Glomerular endothelial cell (primary cell): ENCODE measurements at regions not wholly inside any gene's neighbourhood (a gene's known extent, or its start where the extent isn't known, plus 50 kb on each side); places are given as distances from the start of the nearest gene placed in this dataset.

Source experiments
- DNase-seq: peaks from one replicate; pipeline ENCODE4 v3.0.0-alpha.2; 2011; ENCODE audit warnings: low read depth, low spot score; ENCODE audit errors: extremely low read depth

GRCh38 chr16:5850632-5851392, 753.2 kb upstream of the EEF2KMT start:
- DNase-seq, result no peak

DNA sequence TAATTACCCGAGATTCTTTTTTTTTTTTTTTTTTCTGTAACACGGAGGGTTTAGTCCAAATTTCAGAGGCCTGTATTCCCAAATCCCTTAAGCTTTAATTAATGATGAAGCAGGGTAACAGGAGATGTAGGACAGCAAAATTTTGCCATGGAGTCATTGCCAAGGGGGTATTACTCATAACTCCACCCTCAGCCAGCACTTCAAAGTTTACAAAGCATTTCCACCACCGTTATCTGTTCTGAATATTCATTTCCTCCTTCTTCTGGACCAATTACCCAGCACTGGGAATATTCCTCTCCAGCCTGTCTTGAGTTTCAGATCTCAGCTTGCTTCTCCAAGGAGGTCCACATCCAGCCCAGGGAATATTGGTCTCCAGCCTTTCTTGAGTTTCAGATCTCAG, 747.5 kb upstream of the EEF2KMT start:
- no peak for DNase-seq

DNA sequence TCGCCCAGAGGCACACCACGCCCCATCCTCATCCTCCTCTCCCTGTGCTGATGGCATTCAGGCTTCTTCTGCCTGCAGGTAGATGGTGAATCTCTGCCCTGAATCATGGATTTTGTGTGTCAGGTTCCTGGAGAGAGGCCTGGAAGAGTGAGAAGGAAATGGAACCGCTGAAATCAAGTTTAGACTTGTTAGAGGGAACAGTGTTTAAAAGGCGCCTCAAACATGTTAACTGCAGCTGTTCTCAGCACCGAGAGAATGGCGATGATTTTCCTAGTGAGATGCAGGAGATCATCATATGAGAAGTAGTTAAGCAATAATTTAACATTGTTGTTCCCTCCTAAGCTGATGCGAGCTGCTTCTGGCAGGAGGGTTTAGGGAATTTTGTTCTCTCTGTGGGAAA, 744.4 kb upstream of the EEF2KMT start:
- DNase-seq, result no peak

GRCh38 chr16:5838725-5839124, 741.1 kb upstream of the EEF2KMT start:
- DNase-seq, result no peak

DNA sequence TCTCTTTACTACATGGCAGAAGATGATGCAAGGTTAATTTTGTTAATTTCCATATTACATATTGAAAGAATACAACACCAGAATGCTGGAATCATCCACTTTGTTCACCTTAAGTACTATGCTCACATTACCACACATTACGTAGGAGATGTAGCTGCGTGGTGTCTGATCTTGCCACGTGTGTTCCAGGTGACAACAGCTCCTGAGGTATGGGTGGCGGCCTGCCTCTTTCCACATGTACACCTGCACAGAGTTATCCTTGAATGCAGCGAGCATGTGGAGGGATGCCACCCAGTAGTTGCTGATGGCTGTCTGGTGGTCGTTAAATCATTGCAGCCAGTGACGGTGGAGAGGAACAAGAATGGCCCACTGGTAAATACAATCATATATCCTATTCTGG, 740.5 kb upstream of the EEF2KMT start:
- DNase-seq, result no peak

DNA sequence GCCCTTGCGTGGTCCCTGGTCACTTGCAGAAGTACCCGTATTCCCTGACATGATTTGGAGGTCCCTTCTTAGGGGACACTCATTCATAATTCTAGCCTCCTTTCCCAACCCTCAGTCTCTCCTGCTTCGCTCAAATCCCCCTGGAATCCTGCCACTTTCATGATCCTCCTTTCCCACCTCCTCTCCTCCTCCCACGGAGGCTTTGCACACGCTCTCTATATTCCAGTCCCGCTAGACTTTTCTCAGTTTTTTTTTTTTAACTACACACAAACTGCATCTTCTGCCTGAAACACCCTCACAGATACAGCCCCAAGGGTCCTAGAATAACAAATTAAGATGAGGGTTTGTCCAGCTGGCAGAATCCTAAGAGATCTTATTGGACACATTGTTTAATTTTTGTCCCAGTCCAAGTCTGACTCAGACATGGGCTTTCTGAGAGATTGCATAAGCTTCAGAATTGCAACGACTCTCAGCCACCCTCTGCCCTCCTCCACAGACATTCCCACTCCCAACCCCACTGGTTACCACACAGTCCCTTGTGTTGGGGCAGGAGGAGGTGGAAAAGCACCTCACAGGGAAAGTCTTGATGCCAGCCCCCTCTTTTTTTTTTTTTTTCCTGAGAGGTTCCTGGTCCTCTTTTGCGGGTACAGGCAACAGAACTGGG, 739.5 kb upstream of the EEF2KMT start:
- no peak for DNase-seq

DNA sequence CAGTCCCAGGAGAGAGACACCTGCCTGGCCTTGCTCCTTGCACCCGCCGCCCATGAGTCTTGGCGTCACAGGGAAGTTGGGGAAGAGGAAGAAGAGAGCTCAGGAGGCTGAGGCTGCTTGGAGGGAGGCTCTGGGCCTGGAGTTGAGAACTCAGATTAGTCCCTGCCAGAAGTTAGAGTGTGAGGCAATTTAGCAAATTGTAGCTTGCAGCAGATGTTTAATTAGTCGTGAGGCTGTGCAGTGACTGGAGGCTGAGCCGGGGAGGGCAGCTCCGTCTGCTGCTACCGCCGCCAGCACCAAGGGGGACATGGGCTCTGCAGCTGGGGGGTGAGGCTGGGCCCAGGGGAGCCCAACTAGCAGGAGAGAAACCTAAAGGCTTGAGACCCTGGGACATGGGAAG, 738.3 kb upstream of the EEF2KMT start:
- no peak for DNase-seq

GRCh38 chr16:5826332-5826731, 728.7 kb upstream of the EEF2KMT start:
- DNase-seq, result no peak

DNA sequence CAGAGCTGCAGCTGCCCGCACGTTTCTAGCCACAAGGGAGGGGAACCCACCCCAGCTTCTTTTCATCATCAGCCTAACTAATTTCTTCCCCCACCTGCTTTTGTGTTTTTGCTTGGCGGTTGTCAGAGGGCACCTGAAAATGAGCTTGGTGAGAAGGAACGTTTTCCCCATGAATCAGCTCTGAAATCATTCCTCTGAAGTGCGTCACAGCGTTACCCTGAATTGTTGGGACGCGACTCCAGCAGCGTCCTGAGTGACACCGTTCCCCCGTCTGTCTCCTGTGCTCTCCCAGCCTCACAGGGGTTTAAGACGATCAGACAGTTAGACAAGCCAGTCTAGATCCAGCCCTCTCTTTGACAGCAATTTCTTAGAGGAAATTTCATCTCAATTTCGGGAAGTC, 722.9 kb upstream of the EEF2KMT start:
- no peak for DNase-seq

DNA sequence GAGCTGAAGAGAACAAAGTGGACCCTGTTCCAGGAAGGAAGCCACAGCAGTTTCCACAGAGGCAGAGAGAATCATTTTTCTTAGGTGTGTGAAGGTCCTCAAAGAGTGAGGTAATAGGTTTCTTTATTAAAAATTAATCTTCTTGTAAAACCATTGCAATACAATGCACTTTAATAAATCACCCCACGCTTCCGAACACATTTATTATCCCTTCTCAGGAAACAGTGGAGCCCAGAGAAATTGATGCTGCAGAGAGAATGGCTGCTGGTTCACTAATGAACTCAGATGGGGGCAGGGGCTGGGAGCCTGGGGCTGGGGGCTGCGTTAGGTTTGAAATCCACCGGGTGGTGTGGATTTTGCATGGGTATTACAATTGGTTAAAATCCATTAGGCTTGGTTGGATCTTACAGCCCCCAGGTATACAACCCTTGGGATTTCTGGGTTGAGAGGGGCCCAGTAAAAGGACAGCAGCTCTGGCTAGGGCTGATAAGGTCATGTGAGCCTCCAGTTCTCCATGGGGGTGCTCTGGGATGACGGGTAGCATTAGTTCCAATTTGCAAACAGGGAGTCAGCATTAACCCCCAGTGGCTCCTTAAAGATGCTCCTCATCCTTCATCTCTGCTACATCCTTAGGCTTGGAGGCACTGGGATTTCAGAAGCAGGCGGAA, 718.1 kb upstream of the EEF2KMT start:
- no peak for DNase-seq

- no peak for DNase-seq
Observed at GRCh38 chr16:5801396-5801795, 703.8 kb upstream of the EEF2KMT start.

DNA sequence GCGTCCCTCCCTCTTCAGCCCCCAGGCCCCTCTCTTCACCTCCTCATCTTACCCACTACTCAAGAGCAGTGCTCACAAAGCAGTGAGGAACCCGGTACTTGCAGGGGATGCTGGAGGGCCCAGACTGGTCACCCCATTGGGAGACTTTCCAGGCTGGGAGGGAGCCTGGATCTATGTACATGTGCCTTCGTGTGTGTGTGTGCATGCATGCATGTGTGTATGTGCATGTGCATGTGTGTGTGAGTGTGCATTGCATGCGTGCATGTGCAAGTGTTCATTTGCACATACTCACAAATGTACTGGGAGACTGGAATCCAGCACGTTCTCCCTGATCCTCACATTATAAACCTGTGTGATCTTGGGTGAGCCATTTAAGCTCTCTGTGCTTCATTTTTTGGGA, 696.0 kb upstream of the EEF2KMT start:
- no peak for DNase-seq

DNA sequence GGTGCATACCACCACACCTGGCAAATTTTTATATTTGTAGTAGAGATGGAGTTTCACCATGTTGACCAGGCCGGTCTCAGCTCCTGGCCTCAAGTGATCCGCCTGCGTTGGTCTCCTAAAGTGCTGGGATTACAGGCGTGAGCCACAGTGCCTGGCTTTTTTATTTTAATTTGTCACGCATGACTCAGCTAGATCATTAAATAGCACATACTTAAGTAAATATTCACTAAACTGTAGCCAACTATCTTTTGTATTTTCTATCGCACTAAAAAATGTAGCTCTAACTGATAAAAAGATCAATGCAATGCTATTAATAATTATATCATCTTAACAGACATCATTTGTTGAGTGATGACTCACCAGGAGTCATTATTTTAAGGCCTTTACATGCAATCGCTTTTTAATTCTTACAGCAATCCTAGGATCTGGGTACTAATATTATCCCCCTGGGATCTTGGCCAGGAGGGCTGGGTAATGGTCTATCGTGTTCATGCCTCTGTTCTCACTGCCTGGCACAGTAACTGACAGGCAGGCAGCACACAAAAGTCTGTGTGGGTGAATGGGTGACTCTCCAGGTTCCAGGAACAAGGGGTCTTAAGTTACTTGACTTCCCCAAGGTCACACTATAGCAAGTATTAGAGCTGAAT, 693.5 kb upstream of the EEF2KMT start:
- DNase-seq, result no peak

DNA sequence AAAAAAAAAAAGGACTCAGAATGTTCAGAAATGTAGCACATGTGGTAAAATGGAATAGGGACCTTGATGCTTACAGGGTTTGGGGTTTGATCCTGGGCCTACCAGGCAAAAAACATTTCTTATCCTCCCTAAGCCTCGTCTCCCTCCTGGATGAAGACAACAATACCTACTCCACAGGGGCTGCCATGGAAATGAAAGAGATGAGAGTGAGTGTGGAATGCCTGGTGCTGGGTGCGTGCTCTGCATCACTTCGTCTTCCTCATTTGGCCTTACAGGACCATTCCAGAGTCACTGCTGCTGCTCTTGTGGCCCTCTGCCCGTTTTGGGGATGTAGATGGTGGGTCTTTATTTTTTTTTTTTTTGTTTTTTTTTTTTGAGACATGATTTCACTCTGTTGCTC, 692.9 kb upstream of the EEF2KMT start:
- DNase-seq, result no peak

DNA sequence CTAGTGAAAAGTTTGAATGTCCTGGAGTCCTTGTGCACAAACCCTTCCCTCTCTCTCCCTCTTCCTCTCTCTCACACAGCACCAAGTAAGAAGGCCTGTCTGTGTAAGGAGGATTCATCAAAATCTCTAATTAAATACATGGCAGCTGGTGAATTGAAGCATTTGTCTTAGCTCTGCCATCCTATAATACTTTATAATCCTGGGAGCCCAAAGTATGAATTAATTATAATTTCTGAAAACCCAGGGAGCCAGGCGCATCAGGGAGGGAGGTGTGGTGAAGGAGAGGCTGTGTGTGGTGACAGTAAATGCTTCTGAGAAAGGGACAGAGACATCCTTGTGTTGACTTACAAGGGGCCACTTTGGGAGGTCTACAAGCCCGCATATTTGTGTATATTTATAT, 691.4 kb upstream of the EEF2KMT start:
- DNase-seq, result no peak

GRCh38 chr16:5781436-5781835, 683.8 kb upstream of the EEF2KMT start:
- DNase-seq, result no peak

- DNase-seq, result no peak
Observed at GRCh38 chr16:5776876-5777275, 679.3 kb upstream of the EEF2KMT start.

DNA sequence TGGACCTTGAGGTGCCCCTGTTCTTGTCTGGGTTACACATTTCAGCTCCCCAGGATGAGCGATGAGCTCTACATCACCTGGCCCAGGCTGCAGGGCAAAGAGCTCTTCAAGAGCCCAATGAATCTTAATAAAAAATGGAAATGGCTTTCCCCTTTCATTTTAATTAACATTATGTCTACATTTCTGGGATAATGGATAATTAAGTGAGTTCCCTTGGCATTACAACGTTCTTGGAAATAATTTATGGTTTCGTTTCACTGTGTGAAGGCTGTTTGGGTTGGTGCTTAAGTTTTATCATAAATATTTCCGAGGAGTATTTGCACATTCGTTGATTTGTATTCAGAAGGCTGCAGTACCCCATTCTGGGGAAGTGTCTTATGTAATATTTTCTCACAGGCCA, 678.3 kb upstream of the EEF2KMT start:
- DNase-seq, result no peak

DNA sequence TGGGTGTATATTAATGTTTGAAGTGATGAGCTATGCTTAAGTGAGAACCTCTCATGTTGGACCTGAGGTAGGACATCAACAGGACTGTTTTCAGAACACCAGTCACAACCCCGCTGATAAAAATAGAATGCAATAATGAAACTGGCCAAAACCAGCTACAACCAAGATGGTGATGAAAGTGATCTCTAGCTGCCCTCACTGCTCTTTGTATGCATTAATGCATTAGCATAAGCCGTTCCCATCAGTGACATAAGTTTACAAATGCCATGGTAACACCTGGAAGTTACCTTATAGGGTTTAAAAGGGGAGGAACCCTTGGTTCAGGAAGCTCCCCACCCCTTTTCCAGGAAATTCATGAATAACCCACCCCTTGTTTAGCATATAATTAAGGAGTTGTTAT, 672.5 kb upstream of the EEF2KMT start:
- no peak for DNase-seq

DNA sequence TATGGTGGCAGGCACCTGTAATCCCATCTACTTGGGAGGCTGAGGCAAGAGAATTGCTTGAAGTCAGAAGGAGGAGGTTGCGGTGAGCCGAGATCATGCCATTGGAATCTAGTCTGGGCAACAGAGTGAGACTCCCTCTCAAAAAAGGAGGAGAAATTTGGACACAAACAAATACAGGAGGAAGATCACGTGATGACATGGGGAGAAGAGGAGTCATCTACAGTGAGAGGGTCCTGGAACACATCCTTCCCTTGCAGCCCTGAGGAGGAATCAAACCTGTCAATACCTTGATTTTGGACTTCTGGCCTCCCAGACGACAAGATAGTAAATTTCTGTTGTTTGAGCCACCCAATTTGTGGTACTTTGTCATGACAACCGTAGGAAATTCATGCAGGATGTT, 671.9 kb upstream of the EEF2KMT start:
- DNase-seq, result no peak

GRCh38 chr16:5768445-5768844, 670.9 kb upstream of the EEF2KMT start:
- DNase-seq, result no peak

GRCh38 chr16:5763176-5763575, 665.6 kb upstream of the EEF2KMT start:
- no peak for DNase-seq
